PC-9 (cell line): ENCODE measurements at regions not wholly inside any gene's neighbourhood (a gene's known extent, or its start where the extent isn't known, plus 50 kb on each side); places are given as distances from the start of the nearest gene placed in this dataset.

Experiments
- CTCF ChIP-seq: fragments of 200-600 bp; sonication (generic); conservative IDR thresholded peaks from 2 replicates; pipeline ENCODE4 v1.6.1; 2017; ENCODE audit warnings: mixed run types, antibody characterized with exemption, mild to moderate bottlenecking, moderate library complexity
- EZH2 ChIP-seq: fragments of 200-600 bp; sonication (generic); IDR thresholded peaks from 2 replicates; pipeline ENCODE4 v1.8.0; 2017; ENCODE audit warnings: antibody characterized with exemption, low read depth

DNA sequence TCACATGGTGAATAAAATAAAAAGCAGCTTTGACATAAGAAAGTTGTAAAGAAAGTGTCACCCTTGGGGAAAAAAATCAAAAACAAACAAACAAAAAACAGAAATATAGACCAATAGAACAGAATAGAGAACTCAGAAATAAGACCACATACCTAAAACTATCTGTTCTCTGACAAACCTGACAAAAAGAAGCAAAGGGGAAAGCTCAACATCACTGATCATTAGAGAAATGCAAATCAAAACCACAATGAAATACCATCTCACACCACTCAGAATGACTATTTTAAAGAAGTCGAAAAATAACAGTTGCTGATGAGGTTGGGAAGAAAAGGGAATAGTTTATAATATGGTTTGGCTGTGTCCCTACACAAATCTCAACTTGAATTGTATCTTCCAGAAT, 159.1 kb downstream of the TINAG start:
- no peak for TF ChIP-seq CTCF
- TF ChIP-seq EZH2, result no peak
